H1 (cell line): ENCODE measurements at regions not wholly inside any gene's neighbourhood (a gene's known extent, or its start where the extent isn't known, plus 50 kb on each side); places are given as distances from the start of the nearest gene placed in this dataset.
A peak's percentile ranks its signal among the peaks of the same experiment; 100 is the strongest.
"Not testable (repeated sequence)": the region's sequence is repeated elsewhere in the genome, so short reads cannot be mapped to it uniquely, and the experiment has no call there.

Experiments used
- CTCF ChIA-PET: fragments of 300-600 bp; sonication (Branson Sonifier 250); formaldehyde crosslinking; loops from one replicate; lab custom pipeline; 2021; ENCODE audit not compliant: partially characterized antibody; lab: Charles Lee
- POLR2A ChIA-PET: fragments of 300-600 bp; sonication (Branson Sonifier 250); formaldehyde crosslinking; loops from one replicate; lab custom pipeline; 2021; ENCODE audit warnings: inconsistent platforms; ENCODE audit not compliant: partially characterized antibody; lab: Charles Lee
- DNase-seq, 2 experiments: peaks; one replicate each; pipeline versions ENCODE4 v3.0.0 to v3.0.0-alpha.2; 2010 to 2022; ENCODE audit warnings: low spot score in 2 of 2, low read depth in 1 of 2, mixed read lengths in 1 of 2
- FAIRE-seq: peaks from 2 replicates; lab custom pipeline; 2011; peaks lifted over from hg19 to GRCh38; lab: Jason Lieb, UNC
- H2AFZ ChIP-seq: 2 replicates; pipeline ENCODE4 v1.8.1; 2012; ENCODE audit warnings: low read length, inconsistent platforms
- H2AK5ac ChIP-seq: 2 replicates; pipeline ENCODE4 v1.6.1; 2013; ENCODE audit warnings: low read depth, low read length
- H2BK120ac ChIP-seq: replicated peaks from 2 replicates; pipeline ENCODE3; 2013; ENCODE audit warnings: low read depth, low read length, inconsistent platforms
- H2BK12ac ChIP-seq: 2 replicates; pipeline ENCODE4 v1.6.1; 2013; ENCODE audit warnings: low read depth, low read length
- H2BK15ac ChIP-seq: 2 replicates; pipeline ENCODE4 v1.6.1; 2013; ENCODE audit warnings: low read length
- H2BK20ac ChIP-seq: 2 replicates; pipeline ENCODE4 v1.6.1; 2013; ENCODE audit warnings: low read length
- H2BK5ac ChIP-seq: 2 replicates; pipeline ENCODE4 v1.6.1; 2013; ENCODE audit warnings: low read depth, low read length
- H3K14ac ChIP-seq: 2 replicates; pipeline ENCODE4 v1.6.1; 2013; ENCODE audit warnings: inconsistent platforms; ENCODE audit not compliant: insufficient read length
- H3K18ac ChIP-seq: 2 replicates; pipeline ENCODE4 v1.6.1; 2013; ENCODE audit warnings: low read length; ENCODE audit errors: extremely low read depth
- H3K23ac ChIP-seq: 2 replicates; pipeline ENCODE4 v1.6.1; 2013; ENCODE audit warnings: inconsistent platforms; ENCODE audit not compliant: insufficient read length
- H3K23me2 ChIP-seq: 2 replicates; pipeline ENCODE4 v1.6.1; 2013; ENCODE audit warnings: low read depth, low read length
- H3K27ac ChIP-seq: 2 replicates; pipeline ENCODE4 v1.6.1; 2011; ENCODE audit warnings: low read depth, low read length, inconsistent platforms
- H3K27me3 ChIP-seq, 4 experiments: replicated peaks in 1 of 4; 1 replicate in 1 of 4; 2 replicates in 3 of 4; pipeline versions ENCODE4 v1.6.1 to v1.8.1; 2011 to 2013; ENCODE audit warnings: low read length in 3 of 4, mild to moderate bottlenecking in 3 of 4, inconsistent platforms in 2 of 4, mixed read lengths in 2 of 4, moderate library complexity in 1 of 4; ENCODE audit not compliant: control insufficient read depth in 3 of 4, insufficient read depth in 3 of 4; ENCODE audit errors: extremely low read depth in 1 of 4
- H3K36me3 ChIP-seq, 4 experiments: 2 replicates each; pipeline versions ENCODE4 v1.6.1 to v1.8.1; 2011 to 2013; ENCODE audit warnings: mild to moderate bottlenecking in 4 of 4, low read length in 3 of 4, moderate library complexity in 2 of 4, control low read depth in 1 of 4, inconsistent platforms in 1 of 4; ENCODE audit not compliant: insufficient read depth in 4 of 4, control insufficient read depth in 2 of 4
- H3K4ac ChIP-seq: replicated peaks from 2 replicates; pipeline ENCODE3; 2013; ENCODE audit warnings: low read length, low read depth, mixed read lengths, inconsistent platforms; ENCODE audit not compliant: insufficient read length
- H3K4me1 ChIP-seq, 4 experiments: replicated peaks in 1 of 4; 1 replicate in 1 of 4; 2 replicates in 3 of 4; pipeline versions ENCODE4 v1.6.1 to v1.8.1; 2011 to 2013; ENCODE audit warnings: low read length in 3 of 4, inconsistent platforms in 2 of 4, mixed read lengths in 1 of 4; ENCODE audit not compliant: insufficient read depth in 4 of 4, control insufficient read depth in 3 of 4
- H3K4me2 ChIP-seq, 2 experiments: 2 replicates each; pipeline versions ENCODE4 v1.6.1 to v1.8.1; 2011 to 2013; ENCODE audit warnings: low read depth in 2 of 2, low read length in 2 of 2, control low read depth in 1 of 2, inconsistent platforms in 1 of 2, mild to moderate bottlenecking in 1 of 2; ENCODE audit not compliant: insufficient read depth in 1 of 2
- H3K4me3 ChIP-seq, 4 experiments: fragments of 200-600, 300-600 bp in 1 of 4; sonication (generic), shearing (Covaris generic), sonication (Bioruptor Twin) in 1 of 4; 2 replicates each; pipeline versions ENCODE4 v1.5.1 to v1.8.1; 2011 to 2016; ENCODE audit warnings: low read length in 4 of 4, low read depth in 3 of 4, control low read depth in 2 of 4, inconsistent platforms in 2 of 4, mild to moderate bottlenecking in 2 of 4, mixed read lengths in 1 of 4, moderate library complexity in 1 of 4; ENCODE audit not compliant: insufficient read depth in 2 of 4; ENCODE audit errors: extremely low read depth in 1 of 4
- H3K56ac ChIP-seq: replicated peaks from 2 replicates; pipeline ENCODE3; 2013; ENCODE audit warnings: low read depth, mild to moderate bottlenecking, mixed read lengths, low read length, inconsistent platforms; ENCODE audit not compliant: insufficient read length
- H3K79me1 ChIP-seq: 2 replicates; pipeline ENCODE4 v1.6.1; 2013; ENCODE audit warnings: low read depth, low read length, control low read depth
- H3K79me2 ChIP-seq, 2 experiments: 2 replicates each; pipeline versions ENCODE4 v1.6.1 to v1.8.1; 2012 to 2013; ENCODE audit warnings: low read length in 2 of 2, mild to moderate bottlenecking in 2 of 2, inconsistent platforms in 1 of 2; ENCODE audit not compliant: insufficient read depth in 2 of 2, control insufficient read depth in 1 of 2
- H3K9ac ChIP-seq, 4 experiments: replicated peaks in 1 of 4; 1 replicate in 1 of 4; 2 replicates in 3 of 4; pipeline versions ENCODE4 v1.6.1 to v1.8.1; 2011 to 2013; ENCODE audit warnings: low read depth in 3 of 4, low read length in 3 of 4, control low read depth in 2 of 4, mild to moderate bottlenecking in 2 of 4, moderate library complexity in 2 of 4, inconsistent platforms in 1 of 4; ENCODE audit errors: extremely low read depth in 1 of 4
- H3K9me3 ChIP-seq, 2 experiments: 2 replicates each; pipeline versions ENCODE4 v1.6.1 to v1.8.1; 2012 to 2013; ENCODE audit warnings: mild to moderate bottlenecking in 2 of 2, moderate library complexity in 2 of 2, control low read depth in 1 of 2, inconsistent platforms in 1 of 2, low read depth in 1 of 2, low read length in 1 of 2, mixed read lengths in 1 of 2; ENCODE audit not compliant: insufficient read depth in 2 of 2
- H4K20me1 ChIP-seq, 2 experiments: replicated peaks in 1 of 2; 2 replicates each; pipeline versions ENCODE3 to v1.8.1; 2011 to 2013; ENCODE audit warnings: inconsistent platforms in 2 of 2, low read length in 2 of 2, mild to moderate bottlenecking in 1 of 2; ENCODE audit not compliant: insufficient read depth in 2 of 2, control insufficient read depth in 1 of 2
- H4K5ac ChIP-seq: 2 replicates; pipeline ENCODE4 v1.6.1; 2013; ENCODE audit warnings: low read length, low read depth, mixed read lengths, inconsistent platforms; ENCODE audit not compliant: insufficient read length
- H4K8ac ChIP-seq: 2 replicates; pipeline ENCODE4 v1.8.0; 2013; ENCODE audit warnings: mild to moderate bottlenecking, moderate library complexity, low read length, inconsistent platforms; ENCODE audit not compliant: insufficient read depth; ENCODE audit errors: extremely low read depth
- H4K91ac ChIP-seq: replicated peaks from 2 replicates; pipeline ENCODE3; 2013; ENCODE audit warnings: low read length, mixed read lengths, inconsistent platforms; ENCODE audit not compliant: insufficient read length
- WGBS, 2 experiments: shearing (Covaris generic) in 1 of 2; methylation state at CpG; one replicate each; pipeline versions ENCODE4 v1.1.6 to v1.1.7; 2013 to 2015; ENCODE audit warnings: low lambda C conversion rate in 2 of 2, mixed read lengths in 2 of 2, inconsistent platforms in 1 of 2, low coverage in 1 of 2, missing lambda C conversion rate in 1 of 2; ENCODE audit not compliant: insufficient replicate concordance in 2 of 2, insufficient coverage in 1 of 2, insufficient read length in 1 of 2; ENCODE audit errors: extremely low coverage in 1 of 2, missing lambda C conversion rate in 1 of 2; 5-methylcytosine and 5-hydroxymethylcytosine counted together

GRCh38 chr2:90323612-90324558 lies 1632.4 kb downstream of the RPIA start:
- WGBS, 2 experiments: no CpG with 5 or more reads among the region's 134 CpGs
- H3K4me3 ChIP-seq: peak overlapping the region in 1 of 4 experiments; percentile 40; a peak in 1 of 8 replicates
- H3K9me3 ChIP-seq, DNase-seq, H2BK5ac ChIP-seq, H3K18ac ChIP-seq, H3K56ac ChIP-seq, H3K79me2 ChIP-seq, H3K27ac ChIP-seq, H3K36me3 ChIP-seq, H2BK15ac ChIP-seq, H4K91ac ChIP-seq, H3K23me2 ChIP-seq, H2AFZ ChIP-seq, POLR2A ChIA-PET, H4K5ac ChIP-seq, H3K23ac ChIP-seq, H3K79me1 ChIP-seq, H3K27me3 ChIP-seq, H2AK5ac ChIP-seq, H2BK12ac ChIP-seq, H3K4me1 ChIP-seq, FAIRE-seq, H3K4ac ChIP-seq, H2BK20ac ChIP-seq, CTCF ChIA-PET, H3K4me2 ChIP-seq, H4K8ac ChIP-seq, H3K9ac ChIP-seq, H2BK120ac ChIP-seq, H4K20me1 ChIP-seq, H3K14ac ChIP-seq: not testable (repeated sequence)

GRCh38 chr2:90324672-90325071 lies 1633.2 kb downstream of the RPIA start:
- H3K9ac ChIP-seq, H3K18ac ChIP-seq, FAIRE-seq, H4K5ac ChIP-seq, H2BK12ac ChIP-seq, H3K9me3 ChIP-seq, H4K8ac ChIP-seq, H2BK120ac ChIP-seq, H3K23ac ChIP-seq, H3K56ac ChIP-seq, H2BK15ac ChIP-seq, H4K20me1 ChIP-seq, H3K27me3 ChIP-seq, H2AFZ ChIP-seq, H3K79me1 ChIP-seq, H4K91ac ChIP-seq, H3K27ac ChIP-seq, POLR2A ChIA-PET, H3K4me1 ChIP-seq, CTCF ChIA-PET, H2AK5ac ChIP-seq, H3K4me3 ChIP-seq, H3K36me3 ChIP-seq, H2BK20ac ChIP-seq, H2BK5ac ChIP-seq, H3K4ac ChIP-seq, DNase-seq, H3K14ac ChIP-seq, H3K79me2 ChIP-seq, H3K4me2 ChIP-seq, H3K23me2 ChIP-seq: not testable (repeated sequence)
- WGBS, 2 experiments: 34% methylated on average over 14 of the region's 59 CpGs; no CpG with 5 or more reads in 1 of the 2 experiments
